ENCODE measurements at regions not wholly inside any gene's neighbourhood (a gene's known extent, or its start where the extent isn't known, plus 50 kb on each side); places are given as distances from the start of the nearest gene placed in this dataset.

- H3K4me1 Mint-ChIP-seq (ENCODE audit: low read depth), result no peaks in the 10 kb centered on the region
- ATAC-seq (ENCODE audit: poor library complexity) (no peak), DNase-seq (no peak)
- intact Hi-C loops (cut with DNase I, micrococcal nuclease), result no loop called here
- no peak overlapping the region for H3K4me3 Mint-ChIP-seq
- H3K4me1 ChIP-seq (ENCODE audit: insufficient read depth, low read length), result no peaks in the 10 kb centered on the region
- H3K9me3 ChIP-seq (ENCODE audit: control insufficient read depth in 1 of 2, insufficient read depth in 1 of 2, low read length in 2 of 2), result no peaks in the 10 kb centered on the region
- ChIA-PET POLR2A (no interaction called here), CTCF (no interaction called here)
- H3K4me3 ChIP-seq (ENCODE audit: low read length), result no peak overlapping the region
- H3K27ac Mint-ChIP-seq, result no peak overlapping the region
- no peaks in the 10 kb centered on the region for H3K27me3 ChIP-seq (ENCODE audit: control insufficient read depth in 1 of 2, insufficient read depth in 2 of 2, low read length in 2 of 2)
- H3K27me3 Mint-ChIP-seq, result no peaks in the 10 kb centered on the region
- no peaks in the 10 kb centered on the region for H3K36me3 Mint-ChIP-seq (ENCODE audit: low read depth)
- H3K27ac ChIP-seq (ENCODE audit: low read depth in 1 of 2, low read length in 2 of 2), result no peak overlapping the region
- no peaks in the 10 kb centered on the region for H3K36me3 ChIP-seq (ENCODE audit: insufficient read depth, low read length)
- no peak for TF ChIP-seq CTCF (IDR thresholded peaks at IDR 0.05)
- no peaks in the 10 kb centered on the region for H3K9me3 Mint-ChIP-seq
Observed at GRCh38 chrY:8036563-8036962, 1125.0 kb upstream of the AMELY start.

- no peaks in the 10 kb centered on the region for H3K27me3 Mint-ChIP-seq
- intact Hi-C loops (cut with DNase I, micrococcal nuclease), result no loop called here
- no peak overlapping the region for H3K4me3 ChIP-seq (ENCODE audit: low read length)
- H3K4me1 Mint-ChIP-seq (ENCODE audit: low read depth), result no peaks in the 10 kb centered on the region
- H3K27ac ChIP-seq (ENCODE audit: low read depth in 1 of 2, low read length in 2 of 2), result no peak overlapping the region
- no peak overlapping the region for H3K27ac Mint-ChIP-seq
- no peak for TF ChIP-seq CTCF (IDR thresholded peaks at IDR 0.05)
- POLR2A ChIA-PET, result no interaction called here
- CTCF ChIA-PET, result no interaction called here
- H3K9me3 Mint-ChIP-seq, result no peaks in the 10 kb centered on the region
- no peaks in the 10 kb centered on the region for H3K27me3 ChIP-seq (ENCODE audit: control insufficient read depth in 1 of 2, insufficient read depth in 2 of 2, low read length in 2 of 2)
- ATAC-seq (ENCODE audit: poor library complexity) (no peak), DNase-seq (no peak)
- no peak overlapping the region for H3K4me3 Mint-ChIP-seq
- H3K36me3 ChIP-seq (ENCODE audit: insufficient read depth, low read length), result no peaks in the 10 kb centered on the region
- no peaks in the 10 kb centered on the region for H3K4me1 ChIP-seq (ENCODE audit: insufficient read depth, low read length)
- H3K9me3 ChIP-seq (ENCODE audit: control insufficient read depth in 1 of 2, insufficient read depth in 1 of 2, low read length in 2 of 2), result no peaks in the 10 kb centered on the region
- H3K36me3 Mint-ChIP-seq (ENCODE audit: low read depth), result no peaks in the 10 kb centered on the region
Observed at GRCh38 chrY:8035653-8036052, 1124.1 kb upstream of the AMELY start.

GRCh38 chrY:8034673-8035072 is 1123.1 kb upstream of the AMELY start:
- no peak overlapping the region for H3K27ac Mint-ChIP-seq
- no peaks in the 10 kb centered on the region for H3K9me3 ChIP-seq (ENCODE audit: control insufficient read depth in 1 of 2, insufficient read depth in 1 of 2, low read length in 2 of 2)
- H3K36me3 Mint-ChIP-seq (ENCODE audit: low read depth), result no peaks in the 10 kb centered on the region
- ChIA-PET POLR2A (no interaction called here), CTCF (no interaction called here)
- no peak overlapping the region for H3K27ac ChIP-seq (ENCODE audit: low read depth in 1 of 2, low read length in 2 of 2)
- H3K4me1 Mint-ChIP-seq (ENCODE audit: low read depth), result no peaks in the 10 kb centered on the region
- no peaks in the 10 kb centered on the region for H3K27me3 ChIP-seq (ENCODE audit: control insufficient read depth in 1 of 2, insufficient read depth in 2 of 2, low read length in 2 of 2)
- no peak for TF ChIP-seq CTCF (IDR thresholded peaks at IDR 0.05)
- no peaks in the 10 kb centered on the region for H3K4me1 ChIP-seq (ENCODE audit: insufficient read depth, low read length)
- intact Hi-C loops (cut with DNase I, micrococcal nuclease), result no loop called here
- H3K36me3 ChIP-seq (ENCODE audit: insufficient read depth, low read length), result no peaks in the 10 kb centered on the region
- no peak for DNase-seq
- H3K27me3 Mint-ChIP-seq, result no peaks in the 10 kb centered on the region
- H3K4me3 ChIP-seq (ENCODE audit: low read length), result no peak overlapping the region
- no peak for ATAC-seq (ENCODE audit: poor library complexity)
- no peaks in the 10 kb centered on the region for H3K9me3 Mint-ChIP-seq
- no peak overlapping the region for H3K4me3 Mint-ChIP-seq

Measured in CD4-positive, alpha-beta T cell (primary cell).